DMS153 treated with DMSO at 0.1 percent for 48 hours (cell line): ENCODE measurements at regions not wholly inside any gene's neighbourhood (a gene's known extent, or its start where the extent isn't known, plus 50 kb on each side); places are given as distances from the start of the nearest gene placed in this dataset.
"Not testable (repeated sequence)": the region's sequence is repeated elsewhere in the genome, so short reads cannot be mapped to it uniquely, and the experiment has no call there.

Experiments used
- DNase-seq: peaks from one replicate; lab custom pipeline; 2025; ENCODE audit not compliant: unreplicated experiment; lab: John Stamatoyannopoulos, UW

DNA sequence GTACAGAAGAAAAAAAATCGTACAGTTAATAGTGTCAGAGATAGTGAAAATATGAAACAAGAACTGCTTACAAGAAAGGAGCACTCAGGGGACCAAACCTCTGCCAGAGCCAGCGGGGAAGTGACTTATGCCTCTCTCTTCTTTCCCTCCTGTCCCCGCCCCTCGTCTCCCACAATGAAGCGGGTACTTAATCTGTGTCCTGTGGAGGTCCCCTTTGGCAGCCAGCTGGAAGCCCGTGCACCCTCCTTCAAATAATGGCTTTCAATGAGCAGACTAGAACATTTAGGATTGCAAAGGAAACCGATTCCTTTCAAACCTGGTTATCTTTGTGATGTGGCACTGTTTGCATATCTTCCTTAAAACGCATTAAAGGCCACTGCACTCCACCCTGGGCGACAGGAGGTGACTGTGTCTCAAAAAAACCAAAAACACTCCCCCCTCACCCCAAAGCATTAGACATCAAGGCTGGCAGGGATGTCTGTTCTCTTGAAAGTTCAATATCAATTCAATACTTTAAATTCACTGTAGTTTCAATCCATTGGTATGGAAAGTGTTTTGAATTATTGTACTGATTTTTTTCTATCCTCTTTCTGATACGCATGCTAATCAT, 51.7 kb downstream of the PPIAL4C start:
- DNase-seq: not testable (repeated sequence)

DNA sequence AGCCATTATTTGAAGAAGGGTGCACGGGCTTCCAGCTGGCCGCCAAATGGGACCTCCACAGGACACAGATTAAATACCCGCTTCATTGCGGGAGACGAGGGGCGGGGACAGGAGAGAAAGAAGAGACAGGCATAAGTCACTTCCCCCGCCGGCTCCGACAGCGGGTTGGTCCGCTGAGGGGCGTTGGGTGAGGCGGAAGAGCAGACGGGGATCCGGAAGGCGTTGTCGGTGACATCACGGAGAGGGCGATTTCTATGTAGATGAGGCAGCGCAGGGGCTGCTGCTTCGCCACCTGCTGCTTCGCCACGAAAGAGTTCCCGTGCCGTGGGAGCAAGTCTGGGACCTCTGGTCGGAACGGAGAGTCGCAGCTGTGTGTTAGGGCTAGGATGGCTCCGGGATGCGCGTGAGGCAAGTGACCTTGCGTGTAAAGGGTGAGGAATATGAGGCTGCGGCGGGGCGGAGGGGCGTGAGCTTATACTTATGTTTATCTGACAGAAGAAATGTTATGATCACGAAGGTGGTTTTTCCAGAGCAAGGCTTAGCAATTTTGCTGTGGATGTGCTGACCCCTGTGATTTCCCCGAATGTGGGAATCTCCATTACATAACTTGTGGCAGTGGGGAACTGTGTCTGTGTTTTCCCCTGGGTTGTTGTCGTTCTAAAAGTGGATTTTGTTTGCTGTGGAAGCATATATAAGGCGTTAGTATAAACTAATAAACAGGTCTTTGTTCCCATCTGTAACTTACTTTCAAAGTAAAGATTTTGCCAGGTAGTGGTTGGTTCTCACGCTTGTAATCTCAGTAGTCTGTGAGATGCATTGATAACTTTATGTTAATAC, 52.9 kb downstream of the PPIAL4C start:
- DNase-seq: peak; percentile 70

GRCh38 chr1:149638481-149638880, 54.8 kb downstream of the PPIAL4C start:
- DNase-seq: not testable (repeated sequence)

GRCh38 chr1:149638901-149639658, 55.4 kb downstream of the PPIAL4C start:
- DNase-seq: not testable (repeated sequence)

GRCh38 chr1:149641179-149641578, 57.5 kb downstream of the PPIAL4C start:
- not testable (repeated sequence) for DNase-seq

- not testable (repeated sequence) for DNase-seq
These were observed 61.2 kb downstream of the PPIAL4C start for GRCh38 chr1:149644818-149645217.

- not testable (repeated sequence) for DNase-seq
These were observed 62.8 kb downstream of the PPIAL4C start for GRCh38 chr1:149646360-149647017.

- DNase-seq: not testable (repeated sequence)
These were observed 63.3 kb downstream of the PPIAL4C start for GRCh38 chr1:149647018-149647373.

- DNase-seq: not testable (repeated sequence)
These were observed 74.1 kb downstream of the PPIAL4C start for GRCh38 chr1:149657750-149658149.

GRCh38 chr1:149658175-149658574, 74.5 kb downstream of the PPIAL4C start:
- DNase-seq: not testable (repeated sequence)

DNA sequence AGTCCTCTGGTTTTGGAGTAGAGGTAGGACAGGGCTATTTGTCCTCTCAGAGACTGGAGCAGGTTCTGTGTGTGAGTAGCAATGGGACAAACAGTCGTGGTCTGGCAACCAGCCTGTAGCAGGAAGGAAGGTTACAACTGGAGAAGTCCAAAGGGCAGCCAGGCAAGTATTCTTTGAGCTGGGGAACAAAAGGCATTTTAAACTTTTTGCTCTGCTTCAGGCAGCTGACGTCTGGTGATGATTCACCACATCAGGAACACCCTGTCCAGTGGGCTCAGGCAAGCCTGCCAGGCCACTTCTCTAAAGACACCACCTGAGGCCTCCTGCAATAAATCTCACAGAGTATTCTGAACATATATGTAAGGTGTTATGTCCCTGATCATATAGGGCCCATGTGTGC, 81.0 kb downstream of the PPIAL4C start:
- DNase-seq: not testable (repeated sequence)

DNA sequence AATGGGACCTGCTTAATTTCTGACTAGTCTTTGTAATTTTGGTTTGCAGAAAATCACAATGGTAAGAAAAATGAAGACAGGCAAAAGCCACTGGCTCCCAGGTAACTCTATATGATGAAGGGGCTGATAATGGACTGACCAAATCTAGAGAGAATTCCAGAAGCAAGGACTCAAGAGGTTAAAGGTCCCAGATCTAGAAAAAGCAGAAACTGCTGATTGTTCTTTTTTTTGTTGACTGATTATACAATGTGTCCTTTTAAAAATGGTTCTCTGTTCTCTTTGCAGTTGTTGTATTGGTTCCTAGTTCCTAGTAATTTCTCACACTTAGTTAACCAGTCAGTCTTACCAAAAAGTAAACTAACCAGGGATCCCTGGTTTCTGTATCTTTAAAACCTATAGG, 81.4 kb downstream of the PPIAL4C start:
- DNase-seq: not testable (repeated sequence)

GRCh38 chr1:149665528-149665927, 81.9 kb downstream of the PPIAL4C start:
- not testable (repeated sequence) for DNase-seq

GRCh38 chr1:149673231-149673909, 89.7 kb downstream of the PPIAL4C start:
- not testable (repeated sequence) for DNase-seq

DNA sequence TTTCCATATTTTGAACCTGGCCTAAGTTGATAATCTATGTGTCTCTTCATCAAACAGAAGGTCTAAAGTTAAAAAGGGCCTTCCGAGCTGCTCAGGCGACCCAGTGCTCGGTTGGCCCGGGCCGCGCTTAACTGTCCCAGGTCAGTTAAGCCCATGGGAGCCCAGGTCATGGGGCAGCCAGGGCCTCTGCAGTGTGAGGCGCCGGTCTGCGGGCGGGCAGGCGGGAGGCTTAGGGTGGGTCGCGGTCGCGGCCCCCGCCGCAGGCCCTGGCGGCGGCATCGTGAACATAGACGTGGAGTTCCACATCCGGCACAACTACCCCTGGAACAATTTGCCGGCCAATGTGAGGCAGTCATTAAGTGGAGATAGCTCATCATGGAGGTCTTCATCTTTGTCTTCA, 91.3 kb downstream of the PPIAL4C start:
- not testable (repeated sequence) for DNase-seq

- not testable (repeated sequence) for DNase-seq
These were observed 93.7 kb downstream of the PPIAL4C start for GRCh38 chr1:149677359-149677758.

GRCh38 chr1:149686593-149687238, 95.8 kb upstream of the FCGR1A start:
- not testable (repeated sequence) for DNase-seq

- not testable (repeated sequence) for DNase-seq
These were observed 91.1 kb upstream of the FCGR1A start for GRCh38 chr1:149691399-149691798.

GRCh38 chr1:149692804-149693539, 89.5 kb upstream of the FCGR1A start:
- DNase-seq: not testable (repeated sequence)
